IMR-90 (cell line): ENCODE measurements at regions not wholly inside any gene's neighbourhood (a gene's known extent, or its start where the extent isn't known, plus 50 kb on each side); places are given as distances from the start of the nearest gene placed in this dataset.

Experiments
- ATAC-seq: fragments of 200-7000 bp; cut with Tn5 transposase; 2 replicates; pipeline ENCODE4 v1.9.1; 2020; ENCODE audit warnings: low read depth, mild to moderate bottlenecking, moderate library complexity
- BruUV-seq: library from RNA; stranded (reverse); fragments of 400-500 nt; replicated peaks from 2 replicates; lab custom pipeline; 2021; lab: Mats Ljungman, UMichigan
- CTCF ChIA-PET: fragments of 300-600 bp; formaldehyde crosslinking; extraction: SDS; loops from one replicate; lab custom pipeline; 2021; ENCODE audit warnings: antibody characterized with exemption; lab: Yijun Ruan, JAX
- POLR2A ChIA-PET: fragments of 300-600 bp; sonication (Branson Sonifier 250); formaldehyde crosslinking; loops from one replicate; lab custom pipeline; 2022; ENCODE audit warnings: antibody characterized with exemption; ENCODE audit not compliant: unreplicated experiment; lab: Charles Lee
- DNase-seq: peaks from one replicate; pipeline ENCODE4 v3.0.0; 2013
- H2AFZ ChIP-seq: replicated peaks from 2 replicates; pipeline ENCODE3; 2013; ENCODE audit warnings: low read length, mild to moderate bottlenecking; ENCODE audit not compliant: poor library complexity
- H2AK5ac ChIP-seq: 2 replicates; pipeline ENCODE4 v1.6.1; 2013; ENCODE audit warnings: low read depth, low read length, inconsistent platforms
- H2AK9ac ChIP-seq: replicated peaks from 2 replicates; pipeline ENCODE3; 2013; ENCODE audit warnings: mild to moderate bottlenecking, low read depth, low read length, moderate library complexity; ENCODE audit not compliant: poor library complexity
- H2BK120ac ChIP-seq: 2 replicates; pipeline ENCODE4 v1.6.1; 2013; ENCODE audit warnings: low read depth, low read length, inconsistent platforms
- H2BK15ac ChIP-seq: 3 replicates; pipeline ENCODE4 v1.6.1; 2013; ENCODE audit warnings: low read depth, low read length, inconsistent platforms
- H2BK20ac ChIP-seq: 2 replicates; pipeline ENCODE4 v1.6.1; 2013; ENCODE audit warnings: low read depth, mild to moderate bottlenecking, inconsistent platforms, low read length, moderate library complexity
- H2BK5ac ChIP-seq: 2 replicates; pipeline ENCODE4 v1.6.1; 2013; ENCODE audit warnings: mild to moderate bottlenecking, low read depth, low read length, inconsistent platforms; ENCODE audit not compliant: poor library complexity, severe bottlenecking
- H3K14ac ChIP-seq: replicated peaks from 2 replicates; pipeline ENCODE4 v1.6.1; 2013; ENCODE audit warnings: low read depth, low read length, inconsistent platforms
- H3K18ac ChIP-seq: 2 replicates; pipeline ENCODE4 v1.6.1; 2013; ENCODE audit warnings: low read depth, low read length, control low read depth
- H3K23ac ChIP-seq: 2 replicates; pipeline ENCODE4 v1.6.1; 2013; ENCODE audit warnings: low read depth, low read length, inconsistent platforms
- H3K27ac ChIP-seq: 2 replicates; pipeline ENCODE4 v1.5.1; 2013; ENCODE audit warnings: mild to moderate bottlenecking, control low read depth, low read length; ENCODE audit not compliant: insufficient read depth
- H3K27me3 ChIP-seq: 2 replicates; pipeline ENCODE4 v1.6.1; 2013; ENCODE audit warnings: low read length; ENCODE audit not compliant: control insufficient read depth, insufficient read depth
- H3K36me3 ChIP-seq: 2 replicates; pipeline ENCODE4 v1.6.1; 2013; ENCODE audit warnings: low read length, mixed read lengths; ENCODE audit not compliant: control insufficient read depth, insufficient read depth
- H3K4ac ChIP-seq: 2 replicates; pipeline ENCODE4 v1.6.1; 2013; ENCODE audit warnings: low read depth, low read length, inconsistent platforms
- H3K4me1 ChIP-seq: 2 replicates; pipeline ENCODE4 v1.6.1; 2013; ENCODE audit warnings: low read length, mixed read lengths; ENCODE audit not compliant: control insufficient read depth, insufficient read depth
- H3K4me2 ChIP-seq: 2 replicates; pipeline ENCODE4 v1.6.1; 2013; ENCODE audit warnings: low read depth, mild to moderate bottlenecking, control low read depth, low read length, moderate library complexity
- H3K4me3 ChIP-seq: 2 replicates; pipeline ENCODE4 v1.5.1; 2013; ENCODE audit warnings: low read depth, mild to moderate bottlenecking, control low read depth, low read length, moderate library complexity; ENCODE audit not compliant: insufficient read depth
- H3K56ac ChIP-seq: 2 replicates; pipeline ENCODE4 v1.6.1; 2013; ENCODE audit warnings: low read length, inconsistent platforms; ENCODE audit not compliant: insufficient read depth; ENCODE audit errors: extremely low read depth
- H3K79me1 ChIP-seq, 2 experiments: 2 replicates each; pipeline ENCODE4 v1.6.1; 2013; ENCODE audit warnings: low read length in 2 of 2, inconsistent platforms in 1 of 2, low read depth in 1 of 2
- H3K9ac ChIP-seq: 2 replicates; pipeline ENCODE4 v1.6.1; 2013; ENCODE audit warnings: low read depth, low read length, control low read depth
- H3K9me1 ChIP-seq: 2 replicates; pipeline ENCODE4 v1.6.1; 2013; ENCODE audit warnings: low read length, inconsistent platforms; ENCODE audit not compliant: insufficient read depth
- H3K9me3 ChIP-seq: 2 replicates; pipeline ENCODE4 v1.6.1; 2013; ENCODE audit warnings: low read length; ENCODE audit not compliant: control insufficient read depth, insufficient read depth
- H4K20me1 ChIP-seq: 2 replicates; pipeline ENCODE4 v1.6.1; 2013; ENCODE audit warnings: low read length, inconsistent platforms; ENCODE audit not compliant: insufficient read depth
- H4K5ac ChIP-seq: 2 replicates; pipeline ENCODE4 v1.6.1; 2013; ENCODE audit warnings: mild to moderate bottlenecking, low read depth, low read length, control low read depth
- H4K8ac ChIP-seq, 2 experiments: 2 replicates each; pipeline ENCODE4 v1.6.1; 2013; ENCODE audit warnings: low read depth in 2 of 2, low read length in 2 of 2, control low read depth in 1 of 2, inconsistent platforms in 1 of 2
- H4K91ac ChIP-seq: 2 replicates; pipeline ENCODE4 v1.6.1; 2013; ENCODE audit warnings: low read depth, low read length, inconsistent platforms; ENCODE audit not compliant: insufficient read depth
- BHLHE40 ChIP-seq: fragments of 150-350 bp; IDR thresholded peaks from 2 replicates; pipeline ENCODE4 v1.6.1; 2016; ENCODE audit warnings: mild to moderate bottlenecking, low read depth, low read length
- CEBPB ChIP-seq: IDR thresholded peaks from 2 replicates; pipeline ENCODE4 v1.6.1; 2012; ENCODE audit warnings: low read depth, low read length, improper control_type of control experiment
- CHD1 ChIP-seq: IDR thresholded peaks from 2 replicates; pipeline ENCODE4 v1.6.1; 2012; ENCODE audit warnings: low read depth, low read length, improper control_type of control experiment
- ELK1 ChIP-seq: fragments of 150-350 bp; IDR thresholded peaks from 2 replicates; pipeline ENCODE4 v1.6.1; 2016; ENCODE audit warnings: low read depth, mild to moderate bottlenecking, low read length, moderate library complexity, borderline replicate concordance
- FOS ChIP-seq: fragments of 150-350 bp; IDR thresholded peaks from 2 replicates; pipeline ENCODE4 v1.6.1; 2016; ENCODE audit warnings: low read depth, low read length
- MXI1 ChIP-seq: IDR thresholded peaks from 2 replicates; pipeline ENCODE4 v1.6.1; 2012; ENCODE audit warnings: low read depth, mild to moderate bottlenecking, low read length, moderate library complexity, borderline replicate concordance
- NFE2L2 ChIP-seq: fragments of 150-350 bp; IDR thresholded peaks from 2 replicates; pipeline ENCODE4 v1.6.1; 2016; ENCODE audit warnings: low read depth, mild to moderate bottlenecking, low read length
- POLR2A ChIP-seq: IDR thresholded peaks from 2 replicates; pipeline ENCODE4 v1.6.1; 2012; ENCODE audit warnings: mild to moderate bottlenecking, low read depth, low read length
- RFX5 ChIP-seq: IDR thresholded peaks from 2 replicates; pipeline ENCODE4 v1.8.0; 2012; ENCODE audit warnings: low read depth, mild to moderate bottlenecking, low read length, moderate library complexity
- USF2 ChIP-seq: fragments of 150-350 bp; IDR thresholded peaks from 2 replicates; pipeline ENCODE4 v1.6.1; 2017; ENCODE audit warnings: mild to moderate bottlenecking, antibody characterized with exemption, low read length, low read depth
- WGBS, 2 experiments: methylation state at CpG; one replicate each; pipeline versions ENCODE4 v1.1.5 to v1.1.7; 2013; ENCODE audit warnings: missing lambda C conversion rate in 2 of 2; ENCODE audit not compliant: insufficient read length in 1 of 2; ENCODE audit errors: extremely low coverage in 2 of 2; 5-methylcytosine and 5-hydroxymethylcytosine counted together
- dilution Hi-C: fragments of 300-500 bp; cut with HindIII; formaldehyde crosslinking; loops from one replicate; pipeline ENCODE4 v1.14.3; 2018; ENCODE audit warnings: low sequenced_read_pairs; ENCODE audit not compliant: unreplicated experiment
- in situ Hi-C: fragments of 300-500 bp; cut with MboI; formaldehyde crosslinking; loops from 3 replicates; pipeline ENCODE4 v1.14.3; 2019; ENCODE audit warnings: low sequenced_read_pairs, inconsistent platforms, mixed read lengths
- intact Hi-C: fragments of 100-400 bp; cut with micrococcal nuclease; formaldehyde crosslinking; loops from 2 replicates; pipeline ENCODE4 v1.10.0; 2022

- H2BK20ac ChIP-seq = peak overlapping the region; percentile 52; the same call in 1 of the 2 replicates
- no peak overlapping the region; the same call in 1 of the 2 replicates for H3K27ac ChIP-seq
- H3K4me2 ChIP-seq = 0 out of 2 replicates have a peak overlapping the region, but pooled peaks have one; percentile 1
- H2BK15ac ChIP-seq = no peak overlapping the region
- ATAC-seq (peak; percentile 84), DNase-seq (peak; percentile 85)
- intact Hi-C loops (loop anchor here (10.0 kb wide), 1 partner anchor 956 kb away; no protein-coding TSS in a partner anchor), dilution Hi-C loops (no loop called here), in situ Hi-C loops (no loop called here)
- H3K14ac ChIP-seq = no peak overlapping the region
- H3K4ac ChIP-seq = peak overlapping the region; percentile 37; the same call in 1 of the 2 replicates
- no peak overlapping the region for H4K91ac ChIP-seq
- no peaks in the 10 kb centered on the region for H3K27me3 ChIP-seq
- no peaks in the 10 kb centered on the region for H3K9me3 ChIP-seq
- no peaks in the 10 kb centered on the region for H3K79me1 ChIP-seq
- H3K4me1 ChIP-seq = peaks cover 18% of the 10 kb centered on the region
- no peak overlapping the region for H2AK5ac ChIP-seq
- no peak overlapping the region for H3K9ac ChIP-seq
- no peaks in the 10 kb centered on the region for H3K9me1 ChIP-seq
- CTCF ChIA-PET = interaction anchor here (0.8 kb wide), 1 partner anchor 12 kb away, joined by 3 read pairs; no protein-coding TSS in a partner anchor
- no CpG with 5 or more reads among the region's 5 CpGs for WGBS, 2 experiments
- no peak overlapping the region for H3K4me3 ChIP-seq
- no peak overlapping the region for H2AK9ac ChIP-seq
- H2BK5ac ChIP-seq = no peak overlapping the region
- no peak overlapping the region for H4K8ac ChIP-seq
- no peaks in the 10 kb centered on the region for H4K20me1 ChIP-seq
- no peaks in the 10 kb centered on the region for H3K36me3 ChIP-seq
- POLR2A ChIA-PET = no interaction called here
- no TSS peak for BruUV-seq
- TF ChIP-seq RFX5 (peak; percentile 61), MXI1 (no peak), ELK1 (no peak), FOS (peak; percentile 41; the same call in 1 of the 2 replicates), NFE2L2 (peak; percentile 48; the same call in 1 of the 2 replicates), CHD1 (no peak), USF2 (peak; percentile 35; the same call in 1 of the 2 replicates), CEBPB (peak; percentile 79), POLR2A (no peak), BHLHE40 (peak; percentile 92)
- H2AFZ ChIP-seq = no peak overlapping the region
- peak overlapping the region; percentile 62 for H2BK120ac ChIP-seq
- H3K23ac ChIP-seq = peak overlapping the region; percentile 67; the same call in 1 of the 2 replicates
- H3K56ac ChIP-seq = no peak overlapping the region
- no peak overlapping the region; the same call in 1 of the 2 replicates for H4K5ac ChIP-seq
- H3K18ac ChIP-seq = no peak overlapping the region; the same call in 1 of the 2 replicates
These were observed 276.9 kb upstream of the CHAC2 start for GRCh38 chr2:53490659-53491058.
